ENCODE measurements at regions not wholly inside any gene's neighbourhood (a gene's known extent, or its start where the extent isn't known, plus 50 kb on each side); places are given as distances from the start of the nearest gene placed in this dataset.
"Not testable (repeated sequence)": the region's sequence is repeated elsewhere in the genome, so short reads cannot be mapped to it uniquely, and the experiment has no call there.

- DNase-seq (ENCODE audit: low read depth), result no peak
These were observed 340.0 kb upstream of the NDST4 start for GRCh38 chr4:115453416-115453815.

GRCh38 chr4:115452229-115452628 lies 338.8 kb upstream of the NDST4 start:
- DNase-seq (ENCODE audit: low read depth), result not testable (repeated sequence)

- DNase-seq (ENCODE audit: low read depth), result no peak
These were observed 324.3 kb upstream of the NDST4 start for GRCh38 chr4:115437739-115438138.

- DNase-seq (ENCODE audit: low read depth), result no peak
These were observed 320.1 kb upstream of the NDST4 start for GRCh38 chr4:115433491-115433890.

- DNase-seq (ENCODE audit: low read depth), result no peak
These were observed 316.6 kb upstream of the NDST4 start for GRCh38 chr4:115430024-115430423.

- no peak for DNase-seq (ENCODE audit: low read depth)
These were observed 315.0 kb upstream of the NDST4 start for GRCh38 chr4:115428455-115428854.

- DNase-seq (ENCODE audit: low read depth), result no peak
These were observed 311.4 kb upstream of the NDST4 start for GRCh38 chr4:115424852-115425251.

- DNase-seq (ENCODE audit: low read depth), result no peak
These were observed 305.4 kb upstream of the NDST4 start for GRCh38 chr4:115418635-115419396.

- DNase-seq (ENCODE audit: low read depth), result no peak
These were observed 282.6 kb upstream of the NDST4 start for GRCh38 chr4:115396034-115396433.

- no peak for DNase-seq (ENCODE audit: low read depth)
These were observed 263.4 kb upstream of the NDST4 start for GRCh38 chr4:115376866-115377265.

GRCh38 chr4:115374621-115375020 lies 261.2 kb upstream of the NDST4 start:
- no peak for DNase-seq (ENCODE audit: low read depth)

- no peak for DNase-seq (ENCODE audit: low read depth)
These were observed 257.1 kb upstream of the NDST4 start for GRCh38 chr4:115370490-115370889.

- no peak for DNase-seq (ENCODE audit: low read depth)
These were observed 256.6 kb upstream of the NDST4 start for GRCh38 chr4:115370012-115370411.

GRCh38 chr4:115366390-115366789 lies 253.0 kb upstream of the NDST4 start:
- no peak for DNase-seq (ENCODE audit: low read depth)

- no peak for DNase-seq (ENCODE audit: low read depth)
These were observed 251.8 kb upstream of the NDST4 start for GRCh38 chr4:115365185-115365584.

GRCh38 chr4:115361781-115362180 lies 248.4 kb upstream of the NDST4 start:
- no peak for DNase-seq (ENCODE audit: low read depth)

GRCh38 chr4:115360431-115360830 lies 247.0 kb upstream of the NDST4 start:
- DNase-seq (ENCODE audit: low read depth), result no peak

GRCh38 chr4:115357776-115358175 lies 244.4 kb upstream of the NDST4 start:
- no peak for DNase-seq (ENCODE audit: low read depth)

- DNase-seq (ENCODE audit: low read depth), result no peak
These were observed 242.8 kb upstream of the NDST4 start for GRCh38 chr4:115356176-115356575.

- no peak for DNase-seq (ENCODE audit: low read depth)
These were observed 241.9 kb upstream of the NDST4 start for GRCh38 chr4:115355329-115355728.

- no peak for DNase-seq (ENCODE audit: low read depth)
These were observed 239.9 kb upstream of the NDST4 start for GRCh38 chr4:115353370-115353769.

GRCh38 chr4:115343171-115343570 lies 229.8 kb upstream of the NDST4 start:
- DNase-seq (ENCODE audit: low read depth), result no peak

GRCh38 chr4:115334736-115335411 lies 221.5 kb upstream of the NDST4 start:
- DNase-seq (ENCODE audit: low read depth), result no peak

GRCh38 chr4:115332078-115332477 lies 218.7 kb upstream of the NDST4 start:
- no peak for DNase-seq (ENCODE audit: low read depth)
